HCT116 (cell line): ENCODE measurements at regions not wholly inside any gene's neighbourhood (a gene's known extent, or its start where the extent isn't known, plus 50 kb on each side); places are given as distances from the start of the nearest gene placed in this dataset.

Experiments used
- ATAC-seq: fragments of 200-7000 bp; cut with Tn5 transposase; 2 replicates; pipeline ENCODE4 v1.9.1; 2020; ENCODE audit warnings: mild to moderate bottlenecking, moderate library complexity
- BruUV-seq: library from RNA; stranded (reverse); fragments of 400-500 nt; replicated peaks from 2 replicates; lab custom pipeline; 2021; lab: Mats Ljungman, UMichigan
- CTCF ChIA-PET: fragments of 300-600 bp; sonication (Branson Sonifier 250); formaldehyde crosslinking; loops from one replicate; lab custom pipeline; 2021; ENCODE audit warnings: antibody characterized with exemption; lab: Charles Lee
- POLR2A ChIA-PET: fragments of 300-600, 350-600 bp; sonication (Branson Sonifier 250); formaldehyde crosslinking; loops from one replicate; lab custom pipeline; 2021; ENCODE audit warnings: antibody characterized with exemption; lab: Charles Lee
- RAD21 ChIA-PET, 2 experiments: fragments of 300-600 bp; sonication (Branson Sonifier 250); formaldehyde crosslinking; loops; one replicate each; lab custom pipeline; 2023; ENCODE audit warnings: low total read pairs in 2 of 2; ENCODE audit not compliant: uncharacterized antibody in 2 of 2, unreplicated experiment in 2 of 2, low non-redundant PET in 1 of 2; lab: Charles Lee
- DNase-seq: peaks from one replicate; pipeline ENCODE4 v3.0.0-alpha.2; 2010; ENCODE audit warnings: low read depth, low spot score
- H2AFZ ChIP-seq: fragments of 200-600 bp; shearing (Covaris generic), sonication (generic); 2 replicates; pipeline ENCODE4 v1.6.1; 2017; ENCODE audit warnings: low read depth, mixed run types, mixed read lengths, antibody characterized with exemption, low read length; ENCODE audit not compliant: poor library complexity, severe bottlenecking
- H3K27ac ChIP-seq: 2 replicates; pipeline ENCODE4 v1.5.1; 2012; ENCODE audit warnings: low read depth, low read length
- H3K27me3 ChIP-seq: fragments of 200-600 bp; sonication (generic); 2 replicates; pipeline ENCODE4 v1.6.1; 2016; ENCODE audit warnings: mixed run types, low read length, mixed read lengths; ENCODE audit not compliant: insufficient read depth
- H3K36me3 ChIP-seq, 2 experiments: fragments of 200-500 bp in 1 of 2; fragments of 200-600 bp in 1 of 2; sonication (Bioruptor generic) in 1 of 2; sonication (generic) in 1 of 2; 2 replicates each; pipeline versions ENCODE4 v1.5.1 to v1.6.1; 2014 to 2016; ENCODE audit warnings: low read length in 2 of 2, inconsistent platforms in 1 of 2, mixed read lengths in 1 of 2, mixed run types in 1 of 2; ENCODE audit not compliant: insufficient read depth in 2 of 2, control insufficient read depth in 1 of 2
- H3K4me1 ChIP-seq, 2 experiments: fragments of 200-600 bp in 1 of 2; sonication (generic) in 1 of 2; 2 replicates each; pipeline versions ENCODE4 v1.5.1 to v1.6.1; 2012 to 2017; ENCODE audit warnings: low read length in 2 of 2, inconsistent platforms in 1 of 2, mild to moderate bottlenecking in 1 of 2, mixed read lengths in 1 of 2, mixed run types in 1 of 2, moderate library complexity in 1 of 2; ENCODE audit not compliant: insufficient read depth in 2 of 2, control insufficient read depth in 1 of 2
- H3K4me2 ChIP-seq: fragments of 200-600 bp; sonication (generic); 2 replicates; pipeline ENCODE4 v1.6.1; 2017; ENCODE audit warnings: mixed run types, low read length, mixed read lengths
- H3K4me3 ChIP-seq, 2 experiments: fragments of 200-600 bp in 1 of 2; sonication (generic) in 1 of 2; replicated peaks in 1 of 2; 2 replicates each; pipeline ENCODE4 v1.5.1; 2011 to 2016; ENCODE audit warnings: low read length in 2 of 2, control low read depth in 1 of 2, low read depth in 1 of 2, mild to moderate bottlenecking in 1 of 2, mixed read lengths in 1 of 2, mixed run types in 1 of 2
- H3K79me2 ChIP-seq: fragments of 200-600 bp; sonication (generic); 2 replicates; pipeline ENCODE4 v1.6.1; 2017; ENCODE audit warnings: mild to moderate bottlenecking, mixed run types, low read length, moderate library complexity, mixed read lengths; ENCODE audit not compliant: insufficient read depth
- H3K9ac ChIP-seq: fragments of 200-600 bp; sonication (generic); 2 replicates; pipeline ENCODE4 v1.6.1; 2016; ENCODE audit warnings: low read length, mixed read lengths
- H3K9me2 ChIP-seq: fragments of 200-600 bp; sonication (generic), shearing (Covaris generic); 2 replicates; pipeline ENCODE4 v1.6.1; 2017; ENCODE audit warnings: mixed run types, mild to moderate bottlenecking, moderate library complexity; ENCODE audit not compliant: insufficient read depth
- H3K9me3 ChIP-seq, 2 experiments: fragments of 200-500 bp in 1 of 2; fragments of 200-600 bp in 1 of 2; sonication (Bioruptor generic) in 1 of 2; sonication (generic) in 1 of 2; 2 replicates each; pipeline ENCODE4 v1.6.1; 2014 to 2017; ENCODE audit warnings: low read length in 2 of 2, mixed read lengths in 2 of 2, inconsistent platforms in 1 of 2, low read depth in 1 of 2, mild to moderate bottlenecking in 1 of 2, mixed run types in 1 of 2, moderate library complexity in 1 of 2; ENCODE audit not compliant: control insufficient read depth in 1 of 2, insufficient read depth in 1 of 2
- H4K20me1 ChIP-seq: fragments of 200-600 bp; sonication (generic), shearing (Covaris generic); 2 replicates; pipeline ENCODE4 v1.6.1; 2017; ENCODE audit warnings: mixed run types, mild to moderate bottlenecking, moderate library complexity; ENCODE audit not compliant: insufficient read depth
- ATF3 ChIP-seq: IDR thresholded peaks from 2 replicates; pipeline ENCODE4 v1.6.1; 2012
- CEBPB ChIP-seq: IDR thresholded peaks from 2 replicates; pipeline ENCODE4 v1.6.1; 2012; ENCODE audit warnings: low read depth
- EZH2 ChIP-seq: fragments of 200-600 bp; sonication (generic); IDR thresholded peaks from 2 replicates; pipeline ENCODE4 v1.6.1; 2017; ENCODE audit warnings: antibody characterized with exemption, mixed run types
- EZH2phosphoT487 ChIP-seq: fragments of 200-600 bp; IDR thresholded peaks from 2 replicates; pipeline ENCODE4 v1.6.1; 2018; ENCODE audit warnings: antibody characterized with exemption, borderline replicate concordance
- JUND ChIP-seq: IDR thresholded peaks from 2 replicates; pipeline ENCODE4 v1.6.1; 2012
- MAX ChIP-seq: IDR thresholded peaks from 2 replicates; pipeline ENCODE4 v1.6.1; 2012
- POLR2A ChIP-seq: IDR thresholded peaks from 2 replicates; pipeline ENCODE4 v1.7.0; 2011; ENCODE audit warnings: borderline replicate concordance; ENCODE audit not compliant: insufficient read depth, insufficient read length; ENCODE audit errors: extremely low read depth
- POLR2AphosphoS5 ChIP-seq: IDR thresholded peaks from 2 replicates; pipeline ENCODE4 v1.6.1; 2011; ENCODE audit warnings: mild to moderate bottlenecking, low read depth, low read length, moderate library complexity
- SIN3A ChIP-seq: IDR thresholded peaks from 2 replicates; pipeline ENCODE4 v1.6.1; 2012; ENCODE audit warnings: low read depth
- SP1 ChIP-seq: IDR thresholded peaks from 2 replicates; pipeline ENCODE4 v1.6.1; 2012; ENCODE audit warnings: low read depth
- SRF ChIP-seq: IDR thresholded peaks from 2 replicates; pipeline ENCODE4 v1.6.1; 2012; ENCODE audit warnings: low read depth
- TCF7L2 ChIP-seq: IDR thresholded peaks from 2 replicates; pipeline ENCODE4 v1.7.0; 2011; ENCODE audit warnings: borderline replicate concordance, inconsistent platforms; ENCODE audit not compliant: insufficient read depth, insufficient read length; ENCODE audit errors: extremely low read depth
- YY1 ChIP-seq: IDR thresholded peaks from 2 replicates; pipeline ENCODE4 v1.6.1; 2011; ENCODE audit warnings: low read length, low read depth, moderate library complexity, mild to moderate bottlenecking; ENCODE audit not compliant: insufficient replicate concordance; ENCODE audit errors: extremely low read depth
- ZBTB33 ChIP-seq: IDR thresholded peaks from 2 replicates; pipeline ENCODE4 v1.6.1; 2011; ENCODE audit warnings: mild to moderate bottlenecking, low read length, moderate library complexity; ENCODE audit not compliant: insufficient replicate concordance; ENCODE audit errors: extremely low read depth
- ZNF274 ChIP-seq: fragments of 200-500 bp; sonication (Bioruptor generic); IDR thresholded peaks from 2 replicates; pipeline ENCODE4 v1.6.1; 2014; ENCODE audit warnings: mild to moderate bottlenecking, low read depth, low read length, inconsistent platforms
- intact Hi-C: fragments of 100-400 bp; cut with micrococcal nuclease; formaldehyde crosslinking; loops from 2 replicates; pipeline ENCODE4 v1.10.0; 2022

GRCh38 chr3:6097556-6097955 lies 763.4 kb upstream of the GRM7 start:
- ATAC-seq = no peak
- Histone ChIP-seq H3K9me3 (no peaks in the 10 kb centered on the region), H3K4me1 (no peaks in the 10 kb centered on the region), H2AFZ (no peak overlapping the region), H3K4me3 (no peak overlapping the region), H3K27ac (no peak overlapping the region), H4K20me1 (no peaks in the 10 kb centered on the region)
- CTCF ChIA-PET = no interaction called here
- intact Hi-C loops = no loop called here
- TF ChIP-seq EZH2 (no peak), ATF3 (no peak), ZNF274 (no peak), CEBPB (no peak), JUND (no peak), TCF7L2 (no peak), YY1 (no peak), POLR2AphosphoS5 (no peak), SRF (no peak), EZH2phosphoT487 (no peak), SIN3A (no peak), ZBTB33 (no peak), POLR2A (no peak), SP1 (no peak), MAX (no peak)
- TF ChIP-seq, all 23 proteins: peak for 0
- Histone ChIP-seq H3K4me2 (no peak overlapping the region), H3K27me3 (no peaks in the 10 kb centered on the region), H3K9ac (no peak overlapping the region), H3K9me2 (no peaks in the 10 kb centered on the region), H3K79me2 (no peaks in the 10 kb centered on the region), H3K36me3 (no peaks in the 10 kb centered on the region)
- POLR2A ChIA-PET = no interaction called here
- RAD21 ChIA-PET = no interaction called here
- no TSS peak for BruUV-seq
- no peak for DNase-seq
